ENCODE measurements at regions not wholly inside any gene's neighbourhood (a gene's known extent, or its start where the extent isn't known, plus 50 kb on each side); places are given as distances from the start of the nearest gene placed in this dataset.

GRCh38 chr16:51638339-51639135 is 487.5 kb upstream of the SALL1 start:
- DNase-seq: no peak

GRCh38 chr16:51637770-51638094 is 486.7 kb upstream of the SALL1 start:
- DNase-seq: no peak

DNA sequence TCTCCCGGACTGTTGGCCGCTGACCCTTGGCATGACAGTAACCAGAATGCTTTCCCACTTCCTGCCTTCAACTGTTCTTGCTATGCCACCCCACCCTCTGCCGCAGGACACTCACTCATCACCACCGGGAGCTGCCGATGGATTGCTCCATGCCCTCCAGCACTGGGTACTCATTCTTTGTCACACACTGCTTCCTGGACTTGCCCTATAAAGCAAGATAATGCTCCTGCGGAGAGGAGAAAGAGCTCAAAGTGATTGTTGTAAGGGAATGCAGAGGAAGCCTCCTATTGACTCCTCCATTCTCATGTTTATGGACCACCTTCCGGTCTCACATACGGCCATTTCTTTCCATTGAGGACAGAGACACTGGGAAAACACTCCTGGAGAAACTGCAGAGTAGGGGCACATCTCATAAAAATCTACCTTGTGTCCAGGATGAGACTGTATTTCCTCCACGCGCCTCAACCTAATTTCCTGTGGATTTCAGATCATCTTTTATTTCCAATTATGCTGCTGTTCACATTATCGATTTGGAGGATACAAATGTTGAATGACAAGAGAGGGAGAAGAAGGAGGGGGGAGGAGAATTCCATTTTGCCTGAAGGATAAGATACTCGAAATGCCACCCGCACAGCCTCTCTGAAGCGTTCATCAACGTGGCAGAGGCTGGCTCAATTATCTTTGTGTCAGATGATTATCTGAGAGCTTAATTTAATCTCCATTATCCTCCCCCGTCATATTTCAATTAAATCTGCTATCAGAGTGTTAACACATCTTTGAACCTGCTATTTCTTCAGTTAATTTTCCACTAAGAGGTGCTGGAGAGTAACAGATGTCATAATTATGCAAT is 486.1 kb upstream of the SALL1 start:
- DNase-seq: peak; percentile 67

DNA sequence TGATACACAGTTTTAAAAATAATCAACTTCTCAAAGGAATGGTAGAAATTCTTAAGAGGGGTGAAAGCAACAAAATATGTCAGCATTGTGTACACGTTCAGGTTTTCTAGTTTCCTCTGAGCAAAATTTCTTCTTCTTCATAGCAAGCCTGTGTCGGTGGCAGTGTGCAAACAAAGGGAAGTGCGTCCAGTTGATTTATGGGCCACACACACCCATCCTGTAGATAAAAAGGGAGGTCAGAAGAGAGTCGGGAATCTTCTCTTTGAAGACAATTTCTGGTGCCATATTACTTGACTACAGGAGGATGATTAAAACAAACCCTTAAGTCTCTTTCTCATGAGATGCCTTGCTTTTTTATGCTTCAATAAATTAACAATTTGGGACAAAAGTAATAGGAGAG is 484.1 kb upstream of the SALL1 start:
- DNase-seq: no peak

- no peak for DNase-seq
Measured at GRCh38 chr16:51630076-51630475, 479.0 kb upstream of the SALL1 start.

DNA sequence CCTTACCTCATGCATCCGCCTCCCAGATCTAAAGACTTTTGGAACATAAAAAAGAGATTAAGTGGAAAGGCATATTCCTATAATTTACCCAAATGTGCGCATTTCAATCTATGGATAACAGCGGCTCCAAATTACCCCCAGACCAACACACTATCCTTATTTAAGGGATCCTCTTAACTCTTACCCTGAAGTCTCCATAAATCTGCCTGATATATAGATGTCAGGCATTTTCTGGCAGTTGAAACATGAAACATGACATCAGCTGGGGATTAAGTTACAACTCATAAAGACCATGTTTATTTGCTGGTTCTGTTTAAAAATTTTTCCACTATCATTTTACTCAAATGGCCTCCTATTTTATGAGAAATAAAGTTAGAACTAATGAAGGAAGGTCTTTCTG is 478.5 kb upstream of the SALL1 start:
- DNase-seq: no peak

DNA sequence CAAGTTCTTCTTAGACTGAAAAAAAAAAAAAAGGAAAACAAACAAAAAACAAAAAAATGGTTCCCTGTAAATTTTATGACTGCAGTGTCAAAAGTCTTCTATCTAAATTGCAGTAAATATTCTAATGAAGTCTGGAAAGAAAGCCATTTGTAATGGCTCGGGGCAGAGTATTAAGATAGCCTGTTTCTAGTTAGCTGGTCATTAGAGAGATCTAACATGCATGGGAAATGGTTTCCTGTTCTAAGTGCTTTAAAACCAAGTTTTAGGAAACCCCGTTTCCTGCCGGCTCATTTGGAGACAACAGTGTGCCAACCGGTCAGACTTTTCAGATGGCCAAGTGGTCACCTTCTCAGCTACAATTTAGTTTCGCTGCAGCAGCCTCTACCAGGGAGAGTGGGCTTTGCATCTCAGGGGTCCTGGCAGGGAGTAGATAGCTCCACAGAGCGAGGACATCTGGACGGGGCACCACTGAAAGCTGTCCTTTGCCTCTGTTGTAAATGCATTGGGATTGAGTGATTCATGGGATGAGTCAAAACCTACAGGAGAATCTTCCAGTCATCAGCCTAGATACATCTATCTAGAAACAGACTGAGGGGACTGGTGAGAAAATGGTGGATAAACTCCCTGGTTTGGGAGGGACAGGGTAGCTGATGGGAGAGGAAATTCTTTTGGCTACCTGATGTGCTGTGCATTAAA is 473.2 kb upstream of the SALL1 start:
- no peak for DNase-seq

DNA sequence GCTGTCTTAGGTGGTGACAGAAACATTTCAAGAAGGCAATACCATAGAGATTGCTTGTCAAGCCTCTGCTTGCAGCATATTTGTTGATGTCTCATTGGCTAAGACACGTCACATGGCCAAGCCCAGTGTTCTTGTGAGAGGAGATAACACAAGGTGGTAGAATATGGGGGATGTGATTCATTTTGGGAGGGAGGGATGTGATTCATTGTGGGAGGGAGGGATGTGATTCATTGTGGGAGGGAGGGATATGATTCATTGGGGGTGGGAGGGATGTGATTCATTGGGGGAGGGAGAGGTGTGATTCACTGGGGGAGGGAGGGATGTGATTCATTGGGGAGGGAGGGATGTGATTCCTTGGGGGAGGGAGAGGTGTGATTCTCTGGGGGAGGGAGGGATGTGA is 470.5 kb upstream of the SALL1 start:
- no peak for DNase-seq

DNA sequence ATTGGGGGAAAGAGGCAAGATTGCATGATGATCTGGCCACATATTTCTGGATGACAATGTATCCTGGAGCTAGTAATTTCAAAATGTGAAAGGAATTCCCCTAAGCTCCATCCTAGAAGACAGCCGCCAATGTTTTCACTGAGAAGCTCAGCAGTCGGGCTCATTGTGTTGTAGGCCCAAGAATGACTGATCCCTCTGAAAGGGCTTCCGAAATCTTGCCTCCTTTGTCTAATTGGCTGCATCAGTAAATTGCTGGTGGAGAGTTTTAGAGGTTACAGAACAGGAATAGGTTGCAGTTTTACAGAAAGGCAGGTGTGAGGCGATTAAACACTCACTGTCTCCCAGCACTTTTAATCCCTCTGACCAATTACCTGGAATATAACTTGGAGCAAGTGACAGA is 464.1 kb upstream of the SALL1 start:
- no peak for DNase-seq

- no peak for DNase-seq
Measured at GRCh38 chr16:51607201-51607651, 456.2 kb upstream of the SALL1 start.

GRCh38 chr16:51596247-51596646 is 445.2 kb upstream of the SALL1 start:
- no peak for DNase-seq

GRCh38 chr16:51592535-51593300 is 441.6 kb upstream of the SALL1 start:
- peak; percentile 12 for DNase-seq

DNA sequence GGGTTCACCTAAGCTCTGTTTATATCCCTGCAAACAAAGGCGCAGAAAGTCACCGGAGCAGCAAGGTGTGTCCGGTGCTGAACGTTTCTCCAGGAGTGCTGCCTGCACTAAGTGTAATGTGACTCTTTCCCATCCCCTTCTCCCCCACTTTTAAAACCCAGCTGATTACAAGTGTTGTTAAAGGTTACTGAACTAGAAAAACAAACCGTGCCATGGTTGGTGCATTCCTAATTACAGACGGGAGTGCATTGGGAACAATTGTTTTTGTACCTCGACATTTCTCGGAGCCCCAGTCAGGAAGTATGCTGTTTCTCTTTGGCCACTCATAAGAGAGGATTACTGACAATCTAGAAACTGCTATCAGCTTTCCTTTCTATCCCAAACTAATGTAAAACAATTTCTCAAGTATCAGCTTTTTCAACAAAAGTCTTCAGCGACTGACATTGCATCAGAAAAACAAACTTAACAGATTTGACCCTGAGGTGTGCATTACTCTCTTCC is 441.0 kb upstream of the SALL1 start:
- peak; percentile 16 for DNase-seq

DNA sequence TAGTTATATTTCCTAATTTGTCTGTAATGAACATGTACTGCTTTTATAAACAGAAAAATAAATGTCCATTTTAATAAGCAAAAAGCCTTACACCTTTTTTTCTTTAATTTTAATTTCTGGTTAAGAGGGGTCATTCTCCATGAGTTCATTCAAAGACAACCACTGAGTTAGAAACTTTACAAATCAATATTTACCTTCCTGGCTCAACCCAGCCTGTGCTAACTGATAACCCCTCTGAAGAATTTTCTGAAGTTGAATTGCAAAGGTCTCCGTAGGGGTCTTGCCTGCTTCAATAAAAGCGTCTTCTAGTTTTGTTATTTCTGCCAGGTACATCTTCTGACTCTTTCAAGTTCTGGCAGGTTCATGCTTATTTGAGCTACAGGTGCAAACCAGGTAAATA is 440.4 kb upstream of the SALL1 start:
- no peak for DNase-seq

- DNase-seq: no peak
Measured at GRCh38 chr16:51579652-51580360, 428.7 kb upstream of the SALL1 start.

- peak; percentile 18 for DNase-seq
Measured at GRCh38 chr16:51577621-51578303, 426.7 kb upstream of the SALL1 start.

DNA sequence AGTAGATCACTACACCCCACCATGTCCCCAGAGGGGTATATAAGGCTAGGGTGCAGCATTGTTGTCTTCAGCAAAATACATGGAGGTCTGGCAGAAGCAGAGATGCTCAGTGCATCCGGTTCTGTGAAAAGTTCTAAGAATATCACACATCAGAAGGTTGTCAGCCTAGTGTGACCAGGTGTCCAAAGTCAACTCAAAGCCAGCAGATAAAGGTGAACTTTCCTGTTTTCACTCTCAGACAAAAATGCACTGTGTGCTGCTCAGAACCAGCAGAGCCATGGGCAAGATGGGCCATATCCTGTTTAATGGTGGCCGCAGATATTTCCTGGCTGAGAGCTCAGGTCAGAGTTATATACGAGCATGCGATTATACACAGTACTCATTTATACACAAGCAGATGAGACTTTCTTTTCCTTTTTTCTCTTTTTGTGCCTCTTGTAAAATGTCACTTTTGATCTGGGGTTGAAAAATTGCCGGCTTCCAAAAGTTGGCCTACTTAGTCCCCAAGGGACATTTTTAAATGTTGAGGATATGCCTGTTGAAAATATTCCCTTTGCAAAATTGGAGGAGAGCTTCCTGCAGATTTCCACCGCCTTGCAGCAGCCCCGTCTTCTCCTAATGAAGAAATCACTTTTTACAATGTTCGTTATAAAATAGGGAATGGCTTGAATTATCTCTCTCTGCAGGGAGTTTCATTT is 425.6 kb upstream of the SALL1 start:
- no peak for DNase-seq

- no peak for DNase-seq
Measured at GRCh38 chr16:51573191-51573590, 422.1 kb upstream of the SALL1 start.

DNA sequence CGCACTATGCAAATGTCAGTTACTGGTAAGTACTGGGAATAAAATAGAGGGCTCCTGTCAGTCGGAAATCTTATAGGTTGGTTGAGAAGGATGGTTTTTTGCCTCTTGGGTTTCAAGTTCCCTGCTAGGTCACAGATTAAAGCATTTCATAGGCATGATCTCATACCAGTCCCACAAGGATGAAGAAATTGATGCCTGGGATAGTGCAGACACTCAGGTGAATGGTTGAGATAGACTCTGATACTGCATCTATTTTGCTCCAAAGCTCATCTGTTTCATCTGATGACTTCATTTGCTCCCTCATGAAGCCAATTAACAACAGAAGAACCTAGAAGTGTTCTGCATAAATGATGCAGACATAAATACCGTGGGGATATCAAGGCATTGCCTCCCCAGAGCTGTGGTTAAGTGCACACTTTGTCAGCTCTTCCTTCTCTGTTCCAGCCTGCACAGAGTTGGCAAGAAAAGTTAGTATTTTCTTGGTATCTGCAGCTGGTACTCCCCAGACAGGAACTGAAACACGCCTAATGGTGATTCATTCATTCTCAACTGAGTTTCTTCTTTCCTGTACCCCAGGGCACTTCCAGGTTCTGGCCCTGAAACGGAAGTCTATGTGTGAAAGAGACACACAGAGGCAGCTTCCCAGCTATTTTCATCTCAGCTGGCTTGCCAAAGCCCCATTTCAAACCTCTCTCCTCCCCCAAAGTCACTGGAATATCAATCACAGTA is 418.3 kb upstream of the SALL1 start:
- no peak for DNase-seq

DNA sequence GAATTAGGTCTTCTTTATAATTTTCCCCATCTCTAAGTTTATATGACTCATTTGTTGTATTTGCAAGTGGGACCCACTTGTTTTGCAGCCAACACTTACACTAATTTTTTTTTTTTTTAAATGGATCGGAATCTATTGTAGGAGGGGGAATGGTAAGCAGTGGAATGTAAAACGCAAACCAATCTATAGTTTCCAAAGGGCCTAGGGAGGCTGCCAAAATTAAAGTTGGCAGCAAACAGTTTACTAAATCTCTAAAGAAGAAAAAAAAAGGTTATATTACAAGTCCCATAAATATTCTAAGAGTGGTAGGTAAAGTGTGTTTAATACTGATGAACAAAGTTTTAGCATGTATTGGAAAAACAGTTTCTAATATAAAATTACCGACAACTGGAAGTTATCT is 416.8 kb upstream of the SALL1 start:
- DNase-seq: no peak

Measured in eye (tissue), 1 donor.